SH-SY5Y (cell line): ENCODE measurements at regions not wholly inside any gene's neighbourhood (a gene's known extent, or its start where the extent isn't known, plus 50 kb on each side); places are given as distances from the start of the nearest gene placed in this dataset.

Experiments used
- GATA2 ChIP-seq: IDR thresholded peaks from 2 replicates; pipeline ENCODE4 v1.6.1; 2011; ENCODE audit warnings: mild to moderate bottlenecking, low read depth, low read length
- GATA3 ChIP-seq: IDR thresholded peaks from 2 replicates; pipeline ENCODE4 v1.6.1; 2011; ENCODE audit warnings: low read depth, mild to moderate bottlenecking, low read length, moderate library complexity

DNA sequence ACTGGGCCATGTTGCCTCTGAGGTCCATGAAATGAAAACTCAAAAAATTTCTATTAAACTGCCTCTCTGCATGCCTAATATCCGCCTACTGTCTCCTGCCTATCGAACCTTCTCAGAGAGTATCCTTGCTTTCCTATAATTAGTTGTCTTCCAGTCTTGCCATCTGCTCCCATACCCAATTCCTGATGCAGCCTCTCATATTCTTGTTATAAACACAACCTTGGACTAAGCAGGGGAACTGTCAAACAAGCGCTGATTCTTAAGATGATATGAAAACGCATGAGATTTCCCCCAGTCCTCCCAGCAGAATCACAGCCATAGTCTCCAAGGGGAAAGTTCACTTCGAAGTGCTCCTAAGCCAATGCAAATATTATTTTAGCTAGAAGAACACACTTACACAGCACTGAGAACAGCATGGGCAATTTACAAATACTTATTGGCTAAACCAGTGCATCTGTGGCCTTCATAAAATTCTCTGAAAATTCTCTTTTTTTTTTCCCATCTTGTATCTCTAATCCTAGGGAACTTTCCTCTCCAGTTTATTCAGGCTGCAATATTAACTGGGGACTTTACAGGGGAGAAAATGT lies 471.6 kb downstream of the MBD2 start:
- TF ChIP-seq GATA3 (no peak), GATA2 (no peak)
